ENCODE measurements at regions not wholly inside any gene's neighbourhood (a gene's known extent, or its start where the extent isn't known, plus 50 kb on each side); places are given as distances from the start of the nearest gene placed in this dataset.

GRCh38 chr15:58252586-58253323 lies 114.6 kb downstream of the AQP9 start:
- intact Hi-C loops (cut with micrococcal nuclease) = no loop called here

More at GRCh38 chr15:58252586-58253323, 114.6 kb downstream of the AQP9 start:
- no peaks in the 10 kb centered on the region for H3K9me3 Mint-ChIP-seq (ENCODE audit: insufficient read depth)
- Histone ChIP-seq H3K4me3 (ENCODE audit: control extremely low read depth in 1 of 5, extremely low read depth in 1 of 5, insufficient read depth in 1 of 5, low read depth in 2 of 5, low read length in 4 of 5) (no peak overlapping the region), H3K9me3 (ENCODE audit: control extremely low read depth in 1 of 3, control insufficient read depth in 2 of 3, insufficient read depth in 1 of 3, low read length in 2 of 3) (no peaks in the 10 kb centered on the region), H3K9ac (ENCODE audit: low read length) (no peak overlapping the region), H2AFZ (ENCODE audit: insufficient read depth, low read depth, low read length, poor library complexity, severe bottlenecking) (no peak overlapping the region), H4K20me1 (ENCODE audit: control insufficient read depth, insufficient read depth, low read length, poor library complexity, severe bottlenecking) (no peaks in the 10 kb centered on the region), H3K4me1 (ENCODE audit: control insufficient read depth in 2 of 2, insufficient read depth in 2 of 2, low read length in 2 of 2) (no peaks in the 10 kb centered on the region), H3K27me3 (replicated peaks in 1 of 4; ENCODE audit: control extremely low read depth in 1 of 4, control insufficient read depth in 3 of 4, insufficient read depth in 4 of 4, low read length in 3 of 4) (peaks cover 0 to 5% (median 2%) of the 10 kb centered on the region in 4 experiments), H3K79me2 (ENCODE audit: control insufficient read depth, insufficient read depth, low read length) (no peaks in the 10 kb centered on the region), H3K27ac (ENCODE audit: low read length in 2 of 2) (no peak overlapping the region), H3K4me2 (replicated peaks; ENCODE audit: low read depth, low read length, poor library complexity, severe bottlenecking) (no peak overlapping the region), H3K36me3 (replicated peaks in 1 of 2; ENCODE audit: control extremely low read depth in 1 of 2, control insufficient read depth in 1 of 2, extremely low read depth in 1 of 2, insufficient read depth in 2 of 2, low read length in 1 of 2) (no peaks in the 10 kb centered on the region)
- H3K27me3 Mint-ChIP-seq = peaks cover 23% of the 10 kb centered on the region
- no peak for DNase-seq
- no peak overlapping the region for H3K27ac Mint-ChIP-seq
- POLR2A ChIA-PET = no interaction called here
- ATAC-seq (ENCODE audit: low read depth) = no peak
- H3K4me1 Mint-ChIP-seq = no peaks in the 10 kb centered on the region
- H3K4me3 Mint-ChIP-seq = no peak overlapping the region
- WGBS (ENCODE audit: insufficient coverage) = 82% methylated on average over 2 of the region's 7 CpGs
- TF ChIP-seq CTCF (IDR thresholded peaks at IDR 0.05) (no peak), EZH2 (IDR thresholded peaks at IDR 0.05; ENCODE audit: borderline replicate concordance, insufficient read depth, low read depth, low read length, poor library complexity, severe bottlenecking) (no peak)
- CTCF ChIA-PET = no interaction called here

Measured in B cell (primary cell).